ENCODE measurements at regions not wholly inside any gene's neighbourhood (a gene's known extent, or its start where the extent isn't known, plus 50 kb on each side); places are given as distances from the start of the nearest gene placed in this dataset.

- TF ChIP-seq EZH2 (IDR thresholded peaks at IDR 0.05; ENCODE audit: borderline replicate concordance, low read depth, low read length, severe bottlenecking): no peak
- no peak for TF ChIP-seq CTCF (IDR thresholded peaks at IDR 0.05; ENCODE audit: borderline replicate concordance, extremely low read depth, low read length, poor library complexity, severe bottlenecking)
- no peak for DNase-seq
- no peak for ATAC-seq (ENCODE audit: insufficient read depth, low read depth)
- Histone ChIP-seq H3K4me2 (ENCODE audit: insufficient read depth, low read length) (no peak overlapping the region), H3K36me3 (ENCODE audit: insufficient read depth, low read length) (no peaks in the 10 kb centered on the region), H3K27me3 (ENCODE audit: insufficient read depth, low read length, poor library complexity) (no peaks in the 10 kb centered on the region), H4K20me1 (ENCODE audit: insufficient read depth, low read length) (peaks cover 3% of the 10 kb centered on the region; the same call in 1 of the 2 replicates), H3K9ac (ENCODE audit: low read depth, low read length) (no peak overlapping the region), H3K79me2 (ENCODE audit: insufficient read depth, low read length) (no peaks in the 10 kb centered on the region), H3K27ac (ENCODE audit: low read length) (no peak overlapping the region), H3K4me3 (ENCODE audit: low read depth in 1 of 2, low read length in 2 of 2) (no peak overlapping the region), H3K9me3 (ENCODE audit: insufficient read depth, low read length, severe bottlenecking) (no peaks in the 10 kb centered on the region), H3K4me1 (ENCODE audit: insufficient read depth, low read length) (peaks cover 13% of the 10 kb centered on the region), H2AFZ (ENCODE audit: low read depth, low read length) (no peak overlapping the region)
These were observed 90.6 kb downstream of the MRPL14 start for GRCh38 chr6:44036699-44037101.

- Histone ChIP-seq H3K9ac (ENCODE audit: low read depth, low read length) (no peak overlapping the region), H3K27ac (ENCODE audit: low read length) (no peak overlapping the region), H3K27me3 (ENCODE audit: insufficient read depth, low read length, poor library complexity) (no peaks in the 10 kb centered on the region), H3K79me2 (ENCODE audit: insufficient read depth, low read length) (no peaks in the 10 kb centered on the region), H4K20me1 (ENCODE audit: insufficient read depth, low read length) (0 out of 2 replicates have a peak, but pooled peaks cover 3% of the 10 kb centered on the region), H3K4me2 (ENCODE audit: insufficient read depth, low read length) (no peak overlapping the region), H3K9me3 (ENCODE audit: insufficient read depth, low read length, severe bottlenecking) (no peaks in the 10 kb centered on the region), H3K4me1 (ENCODE audit: insufficient read depth, low read length) (peaks cover 10% of the 10 kb centered on the region), H3K36me3 (ENCODE audit: insufficient read depth, low read length) (no peaks in the 10 kb centered on the region), H2AFZ (ENCODE audit: low read depth, low read length) (no peak overlapping the region), H3K4me3 (ENCODE audit: low read depth in 1 of 2, low read length in 2 of 2) (no peak overlapping the region)
- no peak for ATAC-seq (ENCODE audit: insufficient read depth, low read depth)
- DNase-seq: no peak
- TF ChIP-seq CTCF (IDR thresholded peaks at IDR 0.05; ENCODE audit: borderline replicate concordance, extremely low read depth, low read length, poor library complexity, severe bottlenecking) (no peak), EZH2 (IDR thresholded peaks at IDR 0.05; ENCODE audit: borderline replicate concordance, low read depth, low read length, severe bottlenecking) (no peak)
These were observed 91.1 kb downstream of the MRPL14 start for GRCh38 chr6:44036196-44036595.

- H3K36me3 ChIP-seq (ENCODE audit: insufficient read depth, low read length): no peaks in the 10 kb centered on the region
- H3K27me3 ChIP-seq (ENCODE audit: insufficient read depth, low read length, poor library complexity): no peaks in the 10 kb centered on the region
- H2AFZ ChIP-seq (ENCODE audit: low read depth, low read length): no peak overlapping the region
- H3K9ac ChIP-seq (ENCODE audit: low read depth, low read length): no peak overlapping the region
- ATAC-seq (ENCODE audit: insufficient read depth, low read depth): no peak
- no peak overlapping the region for H3K4me2 ChIP-seq (ENCODE audit: insufficient read depth, low read length)
- H3K4me1 ChIP-seq (ENCODE audit: insufficient read depth, low read length): peaks cover 10% of the 10 kb centered on the region
- no peak overlapping the region for H3K4me3 ChIP-seq (ENCODE audit: low read depth in 1 of 2, low read length in 2 of 2)
- 0 out of 2 replicates have a peak, but pooled peaks cover 3% of the 10 kb centered on the region for H4K20me1 ChIP-seq (ENCODE audit: insufficient read depth, low read length)
- no peak for DNase-seq
- TF ChIP-seq CTCF (IDR thresholded peaks at IDR 0.05; ENCODE audit: borderline replicate concordance, extremely low read depth, low read length, poor library complexity, severe bottlenecking): no peak
- TF ChIP-seq EZH2 (IDR thresholded peaks at IDR 0.05; ENCODE audit: borderline replicate concordance, low read depth, low read length, severe bottlenecking): no peak
- H3K27ac ChIP-seq (ENCODE audit: low read length): no peak overlapping the region
- H3K9me3 ChIP-seq (ENCODE audit: insufficient read depth, low read length, severe bottlenecking): no peaks in the 10 kb centered on the region
- no peaks in the 10 kb centered on the region for H3K79me2 ChIP-seq (ENCODE audit: insufficient read depth, low read length)
These were observed 91.6 kb downstream of the MRPL14 start for GRCh38 chr6:44035621-44036020.

- Histone ChIP-seq H3K9ac (ENCODE audit: low read depth, low read length) (no peak overlapping the region), H3K4me2 (ENCODE audit: insufficient read depth, low read length) (no peak overlapping the region), H3K9me3 (ENCODE audit: insufficient read depth, low read length, severe bottlenecking) (no peaks in the 10 kb centered on the region), H3K36me3 (ENCODE audit: insufficient read depth, low read length) (no peaks in the 10 kb centered on the region), H2AFZ (ENCODE audit: low read depth, low read length) (no peak overlapping the region), H3K27me3 (ENCODE audit: insufficient read depth, low read length, poor library complexity) (peaks cover under 1% of the 10 kb centered on the region), H3K79me2 (ENCODE audit: insufficient read depth, low read length) (no peaks in the 10 kb centered on the region), H4K20me1 (ENCODE audit: insufficient read depth, low read length) (0 out of 2 replicates have a peak, but pooled peaks cover 3% of the 10 kb centered on the region), H3K27ac (ENCODE audit: low read length) (no peak overlapping the region), H3K4me1 (ENCODE audit: insufficient read depth, low read length) (peaks cover 10% of the 10 kb centered on the region), H3K4me3 (ENCODE audit: low read depth in 1 of 2, low read length in 2 of 2) (no peak overlapping the region)
- DNase-seq (no peak), ATAC-seq (ENCODE audit: insufficient read depth, low read depth) (no peak)
- TF ChIP-seq CTCF (IDR thresholded peaks at IDR 0.05; ENCODE audit: borderline replicate concordance, extremely low read depth, low read length, poor library complexity, severe bottlenecking) (no peak), EZH2 (IDR thresholded peaks at IDR 0.05; ENCODE audit: borderline replicate concordance, low read depth, low read length, severe bottlenecking) (no peak)
These were observed 92.3 kb downstream of the MRPL14 start for GRCh38 chr6:44034931-44035345.

Data from DND-41 (cell line).